ENCODE measurements at regions not wholly inside any gene's neighbourhood (a gene's known extent, or its start where the extent isn't known, plus 50 kb on each side); places are given as distances from the start of the nearest gene placed in this dataset.

DNA sequence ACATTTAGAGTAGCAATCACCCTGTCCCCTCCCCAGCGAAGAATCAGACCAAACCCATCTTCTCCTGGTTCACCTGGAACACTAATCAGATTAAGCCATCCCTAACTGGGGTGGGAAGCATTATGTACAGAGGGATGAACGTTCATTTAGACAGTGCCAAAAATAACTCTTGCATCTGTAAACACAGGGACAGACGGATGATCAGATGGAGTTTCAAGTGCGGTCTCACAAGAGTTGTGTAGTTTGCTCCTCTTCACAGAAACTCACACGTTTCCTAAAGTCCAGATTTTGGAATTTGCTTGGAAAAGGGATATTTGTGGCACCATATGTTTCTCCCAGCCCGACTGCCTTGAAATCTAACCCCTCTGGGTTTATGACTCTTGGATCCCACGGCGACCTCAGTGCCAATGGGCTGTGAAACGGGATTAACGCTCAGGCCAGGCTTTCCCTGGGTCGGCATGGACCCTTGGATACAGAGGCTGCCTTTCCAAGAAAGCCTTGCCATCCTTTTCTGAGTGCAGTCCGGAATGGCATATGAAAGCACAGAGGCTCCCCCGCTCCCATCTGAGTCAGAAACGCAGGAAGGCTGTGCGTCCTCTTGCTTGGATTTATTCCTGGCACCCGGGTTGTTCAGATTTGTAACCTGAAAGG, 293.2 kb upstream of the HABP2 start:
- TF ChIP-seq TCF7L2 (IDR thresholded peaks at IDR 0.05; ENCODE audit: low read depth, low read length), result no peak
- BruUV-seq (replicated peaks), result no TSS peak
- DNase-seq (ENCODE audit: low read depth, low spot score) (no peak), ATAC-seq (no peak)
- Histone ChIP-seq H3K9me3 (ENCODE audit: control insufficient read depth, insufficient read depth, low read depth, low read length) (no peaks in the 10 kb centered on the region), H3K27me3 (ENCODE audit: control insufficient read depth, insufficient read depth, low read length) (peaks cover 52% of the 10 kb centered on the region), H3K27ac (ENCODE audit: low read length) (no peak overlapping the region), H3K4me1 (ENCODE audit: control insufficient read depth, insufficient read depth, low read length) (no peaks in the 10 kb centered on the region), H3K4me3 (ENCODE audit: low read depth in 2 of 2, low read length in 2 of 2) (no peak overlapping the region), H3K36me3 (ENCODE audit: control insufficient read depth, insufficient read depth, low read length) (no peaks in the 10 kb centered on the region)
- CTCF ChIA-PET, result no interaction called here
- in situ Hi-C loops (cut with HindIII; ENCODE audit: low pct_unique_long_range_greater_than_20kb, low sequenced_read_pairs) (no loop called here), intact Hi-C loops (cut with micrococcal nuclease; ENCODE audit: unreplicated experiment) (no loop called here)
- POLR2A ChIA-PET, result no interaction called here

DNA sequence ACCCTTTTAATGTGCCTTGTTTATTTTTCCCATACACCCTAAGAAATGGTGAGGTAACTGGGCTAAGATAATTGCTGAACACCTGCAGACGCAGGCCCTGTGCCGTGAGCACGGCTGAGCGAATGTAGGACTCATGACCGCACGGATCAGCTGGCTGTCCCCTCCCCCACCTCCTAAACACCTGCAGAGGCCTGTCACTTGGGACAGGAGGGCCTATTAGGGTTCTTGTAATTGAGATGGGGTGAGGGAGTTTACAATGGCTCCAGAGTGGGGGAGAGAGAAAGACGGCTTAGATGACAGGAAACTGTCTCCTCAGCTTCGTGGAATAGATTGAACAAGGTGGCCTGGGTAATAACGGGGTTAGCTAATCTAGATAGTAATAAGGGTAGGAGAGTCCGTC, 291.7 kb upstream of the HABP2 start:
- Histone ChIP-seq H3K4me1 (ENCODE audit: control insufficient read depth, insufficient read depth, low read length) (no peaks in the 10 kb centered on the region), H3K36me3 (ENCODE audit: control insufficient read depth, insufficient read depth, low read length) (no peaks in the 10 kb centered on the region), H3K9me3 (ENCODE audit: control insufficient read depth, insufficient read depth, low read depth, low read length) (no peaks in the 10 kb centered on the region), H3K27me3 (ENCODE audit: control insufficient read depth, insufficient read depth, low read length) (peaks cover 50% of the 10 kb centered on the region), H3K4me3 (ENCODE audit: low read depth in 2 of 2, low read length in 2 of 2) (no peak overlapping the region), H3K27ac (ENCODE audit: low read length) (no peak overlapping the region)
- intact Hi-C loops (cut with micrococcal nuclease; ENCODE audit: unreplicated experiment) (no loop called here), in situ Hi-C loops (cut with HindIII; ENCODE audit: low pct_unique_long_range_greater_than_20kb, low sequenced_read_pairs) (no loop called here)
- ATAC-seq (no peak), DNase-seq (ENCODE audit: low read depth, low spot score) (no peak)
- ChIA-PET POLR2A (no interaction called here), CTCF (no interaction called here)
- TF ChIP-seq, protein P1, sequence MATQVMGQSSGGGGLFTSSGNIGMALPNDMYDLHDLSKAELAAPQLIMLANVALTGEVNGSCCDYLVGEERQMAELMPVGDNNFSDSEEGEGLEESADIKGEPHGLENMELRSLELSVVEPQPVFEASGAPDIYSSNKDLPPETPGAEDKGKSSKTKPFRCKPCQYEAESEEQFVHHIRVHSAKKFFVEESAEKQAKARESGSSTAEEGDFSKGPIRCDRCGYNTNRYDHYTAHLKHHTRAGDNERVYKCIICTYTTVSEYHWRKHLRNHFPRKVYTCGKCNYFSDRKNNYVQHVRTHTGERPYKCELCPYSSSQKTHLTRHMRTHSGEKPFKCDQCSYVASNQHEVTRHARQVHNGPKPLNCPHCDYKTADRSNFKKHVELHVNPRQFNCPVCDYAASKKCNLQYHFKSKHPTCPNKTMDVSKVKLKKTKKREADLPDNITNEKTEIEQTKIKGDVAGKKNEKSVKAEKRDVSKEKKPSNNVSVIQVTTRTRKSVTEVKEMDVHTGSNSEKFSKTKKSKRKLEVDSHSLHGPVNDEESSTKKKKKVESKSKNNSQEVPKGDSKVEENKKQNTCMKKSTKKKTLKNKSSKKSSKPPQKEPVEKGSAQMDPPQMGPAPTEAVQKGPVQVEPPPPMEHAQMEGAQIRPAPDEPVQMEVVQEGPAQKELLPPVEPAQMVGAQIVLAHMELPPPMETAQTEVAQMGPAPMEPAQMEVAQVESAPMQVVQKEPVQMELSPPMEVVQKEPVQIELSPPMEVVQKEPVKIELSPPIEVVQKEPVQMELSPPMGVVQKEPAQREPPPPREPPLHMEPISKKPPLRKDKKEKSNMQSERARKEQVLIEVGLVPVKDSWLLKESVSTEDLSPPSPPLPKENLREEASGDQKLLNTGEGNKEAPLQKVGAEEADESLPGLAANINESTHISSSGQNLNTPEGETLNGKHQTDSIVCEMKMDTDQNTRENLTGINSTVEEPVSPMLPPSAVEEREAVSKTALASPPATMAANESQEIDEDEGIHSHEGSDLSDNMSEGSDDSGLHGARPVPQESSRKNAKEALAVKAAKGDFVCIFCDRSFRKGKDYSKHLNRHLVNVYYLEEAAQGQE (IDR thresholded peaks at IDR 0.05; ENCODE audit: insufficient read depth in 1 of 2, low read depth in 2 of 2, low read length in 1 of 2), result no peak
- TF ChIP-seq, protein P2, sequence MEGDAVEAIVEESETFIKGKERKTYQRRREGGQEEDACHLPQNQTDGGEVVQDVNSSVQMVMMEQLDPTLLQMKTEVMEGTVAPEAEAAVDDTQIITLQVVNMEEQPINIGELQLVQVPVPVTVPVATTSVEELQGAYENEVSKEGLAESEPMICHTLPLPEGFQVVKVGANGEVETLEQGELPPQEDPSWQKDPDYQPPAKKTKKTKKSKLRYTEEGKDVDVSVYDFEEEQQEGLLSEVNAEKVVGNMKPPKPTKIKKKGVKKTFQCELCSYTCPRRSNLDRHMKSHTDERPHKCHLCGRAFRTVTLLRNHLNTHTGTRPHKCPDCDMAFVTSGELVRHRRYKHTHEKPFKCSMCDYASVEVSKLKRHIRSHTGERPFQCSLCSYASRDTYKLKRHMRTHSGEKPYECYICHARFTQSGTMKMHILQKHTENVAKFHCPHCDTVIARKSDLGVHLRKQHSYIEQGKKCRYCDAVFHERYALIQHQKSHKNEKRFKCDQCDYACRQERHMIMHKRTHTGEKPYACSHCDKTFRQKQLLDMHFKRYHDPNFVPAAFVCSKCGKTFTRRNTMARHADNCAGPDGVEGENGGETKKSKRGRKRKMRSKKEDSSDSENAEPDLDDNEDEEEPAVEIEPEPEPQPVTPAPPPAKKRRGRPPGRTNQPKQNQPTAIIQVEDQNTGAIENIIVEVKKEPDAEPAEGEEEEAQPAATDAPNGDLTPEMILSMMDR (IDR thresholded peaks at IDR 0.05), result no peak
- no peak for TF ChIP-seq POLR2AphosphoS5 (IDR thresholded peaks at IDR 0.05; ENCODE audit: low read depth, low read length)
- TF ChIP-seq SIN3A (IDR thresholded peaks at IDR 0.05; ENCODE audit: borderline replicate concordance, insufficient read depth, low read depth, low read length), result no peak
- no peak for TF ChIP-seq TCF7L2 (IDR thresholded peaks at IDR 0.05; ENCODE audit: low read depth, low read length)
- no TSS peak for BruUV-seq (replicated peaks)

DNA sequence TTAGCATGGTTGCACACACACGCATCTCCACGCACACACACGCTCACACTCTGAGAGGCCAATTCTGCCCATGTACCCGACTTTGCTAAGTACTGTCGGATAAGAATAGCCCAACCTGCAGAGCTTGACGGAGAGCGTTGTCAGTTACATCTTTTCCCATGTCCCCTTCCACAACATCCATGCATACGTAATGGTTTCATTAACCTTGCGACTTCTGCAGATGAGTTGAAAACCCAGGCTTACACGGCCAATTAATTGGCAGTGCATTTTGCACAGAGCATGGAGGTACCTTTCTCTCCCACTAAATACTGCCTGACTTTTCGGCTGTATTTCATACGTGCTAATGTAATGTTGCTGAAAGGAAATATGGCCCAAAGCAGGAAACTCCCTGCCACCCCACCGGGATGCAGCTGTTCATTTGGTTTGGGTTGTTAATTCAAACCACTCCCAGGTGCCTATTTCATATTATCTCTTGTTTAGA, 291.2 kb upstream of the HABP2 start:
- no peak overlapping the region for H3K4me3 ChIP-seq (ENCODE audit: low read depth in 2 of 2, low read length in 2 of 2)
- TF ChIP-seq TCF7L2 (IDR thresholded peaks at IDR 0.05; ENCODE audit: low read depth, low read length), result no peak
- TF ChIP-seq, protein P1 (IDR thresholded peaks at IDR 0.05; ENCODE audit: insufficient read depth in 1 of 2, low read depth in 2 of 2, low read length in 1 of 2), result no peak
- no peak for TF ChIP-seq POLR2AphosphoS5 (IDR thresholded peaks at IDR 0.05; ENCODE audit: low read depth, low read length)
- no peak for TF ChIP-seq SIN3A (IDR thresholded peaks at IDR 0.05; ENCODE audit: borderline replicate concordance, insufficient read depth, low read depth, low read length)
- TF ChIP-seq, protein P2 (IDR thresholded peaks at IDR 0.05), result no peak
- ATAC-seq (no peak), DNase-seq (ENCODE audit: low read depth, low spot score) (no peak)
- BruUV-seq (replicated peaks), result no TSS peak
- CTCF ChIA-PET, result no interaction called here
- intact Hi-C loops (cut with micrococcal nuclease; ENCODE audit: unreplicated experiment), result no loop called here
- in situ Hi-C loops (cut with HindIII; ENCODE audit: low pct_unique_long_range_greater_than_20kb, low sequenced_read_pairs), result no loop called here
- POLR2A ChIA-PET, result no interaction called here
- H3K36me3 ChIP-seq (ENCODE audit: control insufficient read depth, insufficient read depth, low read length), result no peaks in the 10 kb centered on the region
- H3K4me1 ChIP-seq (ENCODE audit: control insufficient read depth, insufficient read depth, low read length), result no peaks in the 10 kb centered on the region
- H3K27me3 ChIP-seq (ENCODE audit: control insufficient read depth, insufficient read depth, low read length), result peaks cover 49% of the 10 kb centered on the region
- no peak overlapping the region for H3K27ac ChIP-seq (ENCODE audit: low read length)
- H3K9me3 ChIP-seq (ENCODE audit: control insufficient read depth, insufficient read depth, low read depth, low read length), result no peaks in the 10 kb centered on the region
